Right renal cortex interstitium (tissue), 3 donors: ENCODE measurements at regions not wholly inside any gene's neighbourhood (a gene's known extent, or its start where the extent isn't known, plus 50 kb on each side); places are given as distances from the start of the nearest gene placed in this dataset.

Source experiments
- DNase-seq, 3 donors: peaks; one replicate each; pipeline ENCODE4 v3.0.0-alpha.2; 2013; ENCODE audit warnings: low read depth in 3 of 3, low spot score in 2 of 3

- no peak for DNase-seq
Measured at GRCh38 chr22:27610863-27611786, 190.4 kb downstream of the MN1 start.

GRCh38 chr22:27612115-27612514 is 189.4 kb downstream of the MN1 start:
- no peak for DNase-seq

- no peak for DNase-seq
Measured at GRCh38 chr22:27613099-27614005, 188.2 kb downstream of the MN1 start.

GRCh38 chr22:27614006-27614649 is 187.4 kb downstream of the MN1 start:
- no peak for DNase-seq

GRCh38 chr22:27614650-27615007 is 186.9 kb downstream of the MN1 start:
- no peak for DNase-seq

GRCh38 chr22:27615408-27615807 is 186.1 kb downstream of the MN1 start:
- no peak for DNase-seq

- DNase-seq: no peak
Measured at GRCh38 chr22:27616033-27616432, 185.5 kb downstream of the MN1 start.

- DNase-seq: no peak
Measured at GRCh38 chr22:27617214-27617881, 184.2 kb downstream of the MN1 start.

GRCh38 chr22:27620367-27621154 is 181.0 kb downstream of the MN1 start:
- DNase-seq: no peak

- no peak for DNase-seq
Measured at GRCh38 chr22:27621486-27622070, 180.0 kb downstream of the MN1 start.

GRCh38 chr22:27624042-27624441 is 177.5 kb downstream of the MN1 start:
- DNase-seq: no peak

- no peak for DNase-seq
Measured at GRCh38 chr22:27624705-27625104, 176.9 kb downstream of the MN1 start.

- no peak for DNase-seq
Measured at GRCh38 chr22:27625769-27626674, 175.5 kb downstream of the MN1 start.

- no peak for DNase-seq
Measured at GRCh38 chr22:27626675-27627443, 174.7 kb downstream of the MN1 start.

GRCh38 chr22:27627444-27627833 is 174.1 kb downstream of the MN1 start:
- DNase-seq: no peak

GRCh38 chr22:27627901-27628300 is 173.7 kb downstream of the MN1 start:
- no peak for DNase-seq

GRCh38 chr22:27628341-27628740 is 173.2 kb downstream of the MN1 start:
- no peak for DNase-seq
